Left cardiac atrium (tissue), 4 donors: ENCODE measurements at regions not wholly inside any gene's neighbourhood (a gene's known extent, or its start where the extent isn't known, plus 50 kb on each side); places are given as distances from the start of the nearest gene placed in this dataset.

Source experiments
- ATAC-seq, 2 donors: fragments of 200-7000 bp; cut with Tn5 transposase; one replicate each; pipeline ENCODE4 v1.9.1; 2020; ENCODE audit warnings: mild to moderate bottlenecking in 2 of 2, moderate library complexity in 2 of 2
- DNase-seq: peaks from one replicate; pipeline ENCODE4 v3.0.0-alpha.2; 2020
- intact Hi-C, 2 donors: fragments of 100-400 bp; cut with DNase I; formaldehyde crosslinking; loops; one replicate each; pipeline versions ENCODE4 v1.14.1 to v1.15.1; 2022 to 2023
- donor health status: DM: no; HTN: yes; CAD: no.
- donor health status: DM: no; HTN: yes; CAD: no; lungs with severe emphysema.
- donor health status: DM: yes; HTN: yes; CAD: no.
- donor health status: Dilated cardiomyopathy.

GRCh38 chr9:88746029-88746742 is 211.2 kb downstream of the NXNL2 start:
- intact Hi-C loops = no loop called here
- DNase-seq (peak; percentile 69), ATAC-seq (peak; percentile 78 to 83)

DNA sequence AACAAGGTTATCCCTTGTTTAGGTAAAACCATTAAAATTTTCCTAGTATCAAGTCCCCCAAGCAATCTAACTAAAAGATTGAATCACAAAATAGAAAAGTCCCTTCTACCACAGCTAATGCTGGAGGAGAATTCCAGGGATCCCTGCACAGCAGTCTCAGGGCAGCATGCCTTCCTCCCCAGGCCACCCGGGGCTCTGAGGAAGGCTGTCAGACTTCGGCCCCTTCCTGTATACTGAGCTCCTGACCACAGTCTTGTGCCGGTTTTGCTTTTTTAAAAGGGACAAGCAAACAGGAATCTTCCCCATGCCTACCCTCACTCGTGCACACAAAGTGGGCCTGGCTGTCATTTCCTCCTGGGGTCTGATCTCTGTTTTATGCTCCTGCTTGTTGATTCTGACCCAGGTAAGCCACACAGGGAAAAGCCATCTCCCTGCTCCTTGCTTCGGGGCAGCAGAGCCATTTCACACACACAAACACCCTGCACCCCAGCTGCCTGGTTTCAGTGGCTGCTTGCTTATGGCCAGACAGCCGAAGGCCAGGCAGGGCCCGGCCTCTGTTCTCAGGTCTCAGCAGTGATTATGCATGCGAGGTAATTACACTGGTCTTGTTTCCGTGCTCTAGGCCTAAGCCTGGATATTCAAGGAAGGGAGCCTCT is 211.9 kb downstream of the NXNL2 start:
- ATAC-seq (no peak), DNase-seq (no peak)
- intact Hi-C loops = no loop called here

DNA sequence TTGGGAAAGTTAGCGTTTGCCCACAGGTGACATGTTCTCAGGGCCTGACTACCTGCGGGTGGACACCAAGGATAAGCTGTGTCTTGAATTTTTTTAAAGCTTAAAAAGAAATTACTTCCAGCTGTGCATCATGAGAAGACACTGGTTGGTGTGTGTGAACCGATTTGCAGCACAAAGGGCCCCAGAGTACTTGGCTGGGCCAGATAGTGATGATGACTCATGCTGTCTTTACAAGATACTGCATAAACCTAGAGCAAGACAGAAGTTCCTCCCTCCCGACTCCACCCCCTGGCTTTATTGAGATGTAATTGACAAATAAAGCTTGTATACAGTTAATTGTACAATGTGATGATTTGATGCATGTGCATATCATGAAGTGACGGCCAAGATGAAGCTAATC is 212.8 kb downstream of the NXNL2 start:
- DNase-seq (peak; percentile 57), ATAC-seq (peak; percentile 67 to 93)
- intact Hi-C loops = no loop called here

DNA sequence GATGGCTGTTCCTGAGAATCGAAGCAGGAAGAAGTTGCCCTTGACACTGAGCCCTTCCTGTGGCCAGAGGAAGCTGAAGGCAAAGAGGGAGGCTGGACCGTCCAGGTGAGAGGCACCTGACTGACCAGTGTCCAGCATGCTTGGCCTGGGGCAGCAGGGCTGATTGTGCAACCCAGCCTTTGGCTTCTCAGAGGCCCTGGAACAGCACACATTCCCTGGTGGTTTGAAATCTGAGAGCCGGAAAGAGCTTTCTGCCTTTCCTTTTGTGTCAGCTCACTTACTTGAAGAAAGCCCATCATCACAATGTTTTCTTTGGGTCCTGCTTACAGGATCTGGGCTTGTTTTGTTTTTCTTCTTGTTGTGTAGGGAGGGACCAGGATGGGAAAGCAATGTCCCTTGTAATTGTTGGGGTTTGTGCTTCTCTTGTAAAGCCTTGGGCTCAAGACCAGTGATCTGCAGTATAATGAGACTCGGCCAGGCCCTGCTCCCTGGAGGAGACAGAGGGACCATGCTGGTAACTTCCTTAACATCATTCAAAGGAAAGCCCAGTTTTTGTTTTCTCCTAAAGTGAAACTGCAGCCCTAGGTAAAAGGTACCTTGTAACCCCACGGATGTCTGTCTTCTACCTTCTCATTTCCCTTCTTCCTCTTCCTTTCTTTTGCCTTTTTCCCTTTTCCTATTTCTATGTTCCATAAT is 213.7 kb downstream of the NXNL2 start:
- ATAC-seq (peak; percentile 72 to 73), DNase-seq (peak; percentile 62)
- intact Hi-C loops = no loop called here

- peak; percentile 6 to 24 for ATAC-seq
- DNase-seq = no peak
- intact Hi-C loops = no loop called here
Observed at GRCh38 chr9:88749420-88749819, 214.4 kb downstream of the NXNL2 start.

DNA sequence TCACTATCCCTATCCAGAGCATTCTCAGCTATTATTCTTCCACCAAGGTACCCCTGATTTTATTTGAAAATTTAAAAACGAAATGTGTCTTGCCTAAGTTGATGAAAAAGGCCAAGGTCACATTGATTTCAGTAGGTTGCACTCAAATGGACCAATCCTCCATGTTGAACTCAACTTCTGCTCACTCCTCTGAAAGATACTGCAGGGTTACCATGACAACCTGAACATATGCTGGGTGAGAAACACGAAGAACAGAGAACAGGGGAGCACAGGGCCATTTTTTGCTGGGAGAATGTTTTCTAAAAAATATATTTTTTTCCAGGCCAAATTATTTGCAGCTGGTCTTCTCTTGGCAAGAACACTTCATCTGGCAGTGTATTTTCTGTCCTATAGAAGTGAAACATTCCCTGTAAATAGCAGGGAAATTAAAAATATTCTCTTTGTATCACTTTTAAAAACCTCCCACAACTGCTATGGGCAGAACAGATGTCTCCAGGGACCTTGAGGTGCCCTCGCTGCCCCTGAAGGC is 215.9 kb downstream of the NXNL2 start:
- DNase-seq (no peak), ATAC-seq (no peak)
- intact Hi-C loops = no loop called here

DNA sequence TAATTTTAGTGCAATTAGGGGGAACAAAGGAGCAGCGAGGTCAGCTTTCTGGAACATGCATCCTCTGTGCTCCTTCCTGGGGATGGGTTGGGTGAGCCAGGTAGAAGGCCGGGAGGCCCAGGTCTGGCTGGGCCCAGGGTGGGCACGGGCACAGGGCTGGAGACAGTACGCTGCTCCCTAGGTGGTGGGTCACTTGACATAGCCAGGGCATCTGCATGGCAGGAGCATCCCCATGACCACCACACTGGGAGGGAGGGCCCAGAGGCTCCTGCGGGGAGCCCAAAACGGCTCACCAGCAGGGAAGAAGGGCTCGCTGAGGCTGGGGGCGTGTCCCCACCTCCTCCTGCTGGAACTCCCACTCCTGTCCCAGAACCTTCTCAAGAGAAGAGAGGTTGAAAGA is 216.8 kb downstream of the NXNL2 start:
- DNase-seq = no peak
- intact Hi-C loops = no loop called here
- no peak for ATAC-seq

DNA sequence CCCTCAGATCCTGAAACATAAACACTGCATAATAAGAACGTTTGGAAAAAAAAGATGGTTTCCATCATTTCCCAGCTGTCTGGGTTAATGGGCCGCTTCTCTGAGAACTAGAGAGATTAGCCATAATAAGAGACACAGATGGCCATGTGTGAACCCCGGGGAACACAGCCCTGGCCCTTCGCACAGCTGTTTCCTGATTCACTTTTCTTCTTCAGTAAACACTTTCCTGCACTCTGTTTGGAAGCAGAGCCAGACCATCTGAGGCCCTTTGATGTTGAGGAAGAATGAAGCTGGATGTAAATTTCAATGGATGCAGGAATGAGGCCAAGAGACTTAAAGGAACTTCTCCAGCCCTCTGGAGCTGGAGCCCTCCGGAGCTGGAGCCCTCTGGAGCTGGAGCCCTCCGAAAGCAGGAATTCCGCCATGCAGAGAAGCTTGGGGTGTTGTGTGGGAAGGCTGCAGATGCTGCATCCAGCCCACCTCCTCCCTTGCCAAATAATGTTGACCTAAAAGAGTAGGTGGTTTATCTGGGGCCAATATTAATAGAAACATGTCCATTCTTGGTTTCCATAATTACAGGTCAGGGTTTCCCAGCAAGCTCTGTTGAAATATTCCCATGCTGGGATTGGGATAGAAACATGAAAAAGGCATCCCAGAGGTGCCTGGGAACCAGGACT is 218.9 kb downstream of the NXNL2 start:
- DNase-seq = no peak

GRCh38 chr9:88754452-88754851 is 219.5 kb downstream of the NXNL2 start:
- DNase-seq = no peak
- intact Hi-C loops = no loop called here
- no peak for ATAC-seq

More for the DNA sequence above, 218.9 kb downstream of the NXNL2 start:
- intact Hi-C loops = no loop called here
- ATAC-seq = peak in 1 of 2 donors; percentile 66

- DNase-seq (no peak), ATAC-seq (no peak)
- intact Hi-C loops = no loop called here
Observed at GRCh38 chr9:88754886-88755285, 219.9 kb downstream of the NXNL2 start.

DNA sequence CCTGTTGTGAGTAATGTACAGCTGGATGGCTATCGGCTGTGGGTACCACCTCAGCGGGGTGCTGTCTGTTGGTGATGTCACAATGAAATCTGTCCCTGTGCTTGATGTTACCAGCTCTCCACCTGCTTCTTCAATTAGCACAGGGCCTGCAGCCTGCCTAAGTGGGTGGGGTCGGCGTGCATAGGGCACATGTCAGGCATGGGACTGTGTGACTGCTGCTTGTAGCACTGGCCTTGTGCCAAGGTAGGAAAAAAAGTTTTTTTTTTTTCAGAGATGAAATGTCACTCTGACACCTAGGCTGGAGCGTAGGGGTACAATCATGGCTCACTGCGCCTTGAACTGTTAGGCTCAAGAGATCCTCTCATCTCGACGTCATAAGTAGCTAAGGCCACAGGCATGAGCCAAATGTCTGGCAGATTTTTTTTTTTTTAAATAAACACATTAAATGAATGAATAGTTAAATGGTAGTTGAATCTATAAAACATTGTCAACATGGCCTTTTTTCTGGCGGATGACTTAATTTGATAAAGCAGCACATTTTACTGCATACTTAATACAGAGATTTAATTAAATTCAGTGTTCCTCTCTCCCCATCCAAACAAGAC is 222.5 kb downstream of the NXNL2 start:
- DNase-seq (no peak), ATAC-seq (peak in 1 of 2 donors; percentile 23)
- intact Hi-C loops = no loop called here

DNA sequence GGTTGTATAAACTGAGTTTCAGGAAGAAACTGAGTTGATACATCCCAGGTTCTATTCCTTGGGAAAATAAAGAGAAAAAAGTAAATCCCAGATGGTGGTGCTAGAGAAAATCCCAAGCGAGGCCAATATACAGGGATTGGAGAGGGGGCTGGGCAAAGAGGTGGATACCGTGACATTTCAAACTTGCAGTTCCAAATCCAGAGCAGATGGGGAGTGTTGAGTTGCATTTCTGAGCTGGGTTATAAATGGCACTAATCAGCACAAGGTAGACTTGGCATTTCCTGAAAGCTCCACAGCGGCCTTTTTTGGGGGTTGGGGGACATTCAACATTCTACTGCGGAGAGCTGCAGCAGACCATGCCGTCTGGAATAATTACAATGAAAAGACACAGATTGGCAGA is 224.4 kb downstream of the NXNL2 start:
- intact Hi-C loops = no loop called here
- ATAC-seq (peak in 1 of 2 donors; percentile 55), DNase-seq (no peak)

DNA sequence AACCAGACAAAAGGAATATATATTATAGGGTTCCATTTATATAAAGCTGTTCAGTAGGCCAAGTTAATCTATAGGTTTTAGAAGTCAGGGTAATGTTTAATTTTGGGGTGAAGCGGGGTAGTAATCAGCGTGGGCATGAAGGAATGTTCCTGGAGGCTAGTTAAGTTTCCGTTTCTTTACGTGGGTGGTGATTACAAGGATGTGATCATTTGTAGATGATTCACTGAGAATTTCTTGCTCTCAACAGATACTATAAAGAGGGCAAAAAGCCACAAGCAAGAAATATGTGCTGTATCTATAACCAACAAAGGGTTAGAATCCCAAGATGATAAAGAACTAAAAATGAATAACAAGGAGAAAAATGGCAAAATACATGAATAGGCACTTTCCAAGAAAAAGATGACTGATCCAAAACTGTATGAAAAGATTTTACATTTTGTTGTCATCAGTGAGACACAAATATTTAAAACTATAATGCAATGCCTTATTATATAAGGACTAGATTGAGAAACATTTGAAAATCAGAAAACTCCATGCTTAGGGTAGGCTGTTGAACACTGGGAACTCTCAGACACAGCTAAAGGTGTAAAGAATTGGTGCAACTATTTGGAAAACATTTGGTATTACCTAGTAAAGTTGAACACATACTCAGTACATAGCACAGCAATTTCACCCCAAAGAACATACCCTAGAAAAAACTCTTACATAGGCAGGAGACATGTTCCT is 224.3 kb upstream of the S1PR3 start:
- ATAC-seq (peak in 1 of 2 donors; percentile 65), DNase-seq (no peak)
- intact Hi-C loops = no loop called here

- intact Hi-C loops = no loop called here
- no peak for DNase-seq
- no peak for ATAC-seq
Observed at GRCh38 chr9:88767504-88767790, 223.8 kb upstream of the S1PR3 start.

DNA sequence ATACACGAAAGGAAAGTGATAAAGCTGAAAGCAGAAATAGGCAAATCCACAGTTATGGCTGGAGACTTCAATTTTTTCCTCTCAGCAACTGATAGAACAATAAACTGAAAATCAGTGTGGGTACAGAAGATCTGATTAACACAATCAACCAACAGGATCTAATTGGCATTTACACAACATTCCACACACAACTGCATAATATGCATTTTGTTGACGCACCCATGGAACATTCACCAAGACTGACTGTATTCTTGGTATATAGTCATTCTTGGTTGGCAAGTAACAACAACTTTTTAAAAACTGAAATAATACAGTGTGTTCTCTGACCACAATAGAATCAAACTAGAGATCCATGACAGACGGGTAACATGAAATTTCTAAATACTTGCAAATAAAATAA is 218.7 kb upstream of the S1PR3 start:
- ATAC-seq (no peak), DNase-seq (no peak)
- intact Hi-C loops = no loop called here

GRCh38 chr9:88773126-88773525 is 218.1 kb upstream of the S1PR3 start:
- ATAC-seq (no peak), DNase-seq (no peak)
- intact Hi-C loops = no loop called here

- ATAC-seq = no peak
- intact Hi-C loops = no loop called here
- no peak for DNase-seq
Observed at GRCh38 chr9:88773627-88774244, 217.5 kb upstream of the S1PR3 start.

- intact Hi-C loops = no loop called here
- peak; percentile 71 for DNase-seq
- ATAC-seq = peak; percentile 45 to 87
Observed at GRCh38 chr9:88775037-88775471, 216.2 kb upstream of the S1PR3 start.
